IMR-90 (cell line): ENCODE measurements at regions not wholly inside any gene's neighbourhood (a gene's known extent, or its start where the extent isn't known, plus 50 kb on each side); places are given as distances from the start of the nearest gene placed in this dataset.

Source experiments
- ATAC-seq: fragments of 200-7000 bp; cut with Tn5 transposase; 2 replicates; pipeline ENCODE4 v1.9.1; 2020; ENCODE audit warnings: low read depth, mild to moderate bottlenecking, moderate library complexity
- BruUV-seq: library from RNA; stranded (reverse); fragments of 400-500 nt; replicated peaks from 2 replicates; lab custom pipeline; 2021; lab: Mats Ljungman, UMichigan
- CTCF ChIA-PET: fragments of 300-600 bp; formaldehyde crosslinking; extraction: SDS; loops from one replicate; lab custom pipeline; 2021; ENCODE audit warnings: antibody characterized with exemption; lab: Yijun Ruan, JAX
- POLR2A ChIA-PET: fragments of 300-600 bp; sonication (Branson Sonifier 250); formaldehyde crosslinking; loops from one replicate; lab custom pipeline; 2022; ENCODE audit warnings: antibody characterized with exemption; ENCODE audit not compliant: unreplicated experiment; lab: Charles Lee
- DNase-seq: peaks from one replicate; pipeline ENCODE4 v3.0.0; 2013
- H2AFZ ChIP-seq: replicated peaks from 2 replicates; pipeline ENCODE3; 2013; ENCODE audit warnings: low read length, mild to moderate bottlenecking; ENCODE audit not compliant: poor library complexity
- H2AK5ac ChIP-seq: 2 replicates; pipeline ENCODE4 v1.6.1; 2013; ENCODE audit warnings: low read depth, low read length, inconsistent platforms
- H2AK9ac ChIP-seq: replicated peaks from 2 replicates; pipeline ENCODE3; 2013; ENCODE audit warnings: mild to moderate bottlenecking, low read depth, low read length, moderate library complexity; ENCODE audit not compliant: poor library complexity
- H2BK120ac ChIP-seq: 2 replicates; pipeline ENCODE4 v1.6.1; 2013; ENCODE audit warnings: low read depth, low read length, inconsistent platforms
- H2BK15ac ChIP-seq: 3 replicates; pipeline ENCODE4 v1.6.1; 2013; ENCODE audit warnings: low read depth, low read length, inconsistent platforms
- H2BK20ac ChIP-seq: 2 replicates; pipeline ENCODE4 v1.6.1; 2013; ENCODE audit warnings: low read depth, mild to moderate bottlenecking, inconsistent platforms, low read length, moderate library complexity
- H2BK5ac ChIP-seq: 2 replicates; pipeline ENCODE4 v1.6.1; 2013; ENCODE audit warnings: mild to moderate bottlenecking, low read depth, low read length, inconsistent platforms; ENCODE audit not compliant: poor library complexity, severe bottlenecking
- H3K14ac ChIP-seq: replicated peaks from 2 replicates; pipeline ENCODE4 v1.6.1; 2013; ENCODE audit warnings: low read depth, low read length, inconsistent platforms
- H3K18ac ChIP-seq: 2 replicates; pipeline ENCODE4 v1.6.1; 2013; ENCODE audit warnings: low read depth, low read length, control low read depth
- H3K23ac ChIP-seq: 2 replicates; pipeline ENCODE4 v1.6.1; 2013; ENCODE audit warnings: low read depth, low read length, inconsistent platforms
- H3K27ac ChIP-seq: 2 replicates; pipeline ENCODE4 v1.5.1; 2013; ENCODE audit warnings: mild to moderate bottlenecking, control low read depth, low read length; ENCODE audit not compliant: insufficient read depth
- H3K27me3 ChIP-seq: 2 replicates; pipeline ENCODE4 v1.6.1; 2013; ENCODE audit warnings: low read length; ENCODE audit not compliant: control insufficient read depth, insufficient read depth
- H3K36me3 ChIP-seq: 2 replicates; pipeline ENCODE4 v1.6.1; 2013; ENCODE audit warnings: low read length, mixed read lengths; ENCODE audit not compliant: control insufficient read depth, insufficient read depth
- H3K4ac ChIP-seq: 2 replicates; pipeline ENCODE4 v1.6.1; 2013; ENCODE audit warnings: low read depth, low read length, inconsistent platforms
- H3K4me1 ChIP-seq: 2 replicates; pipeline ENCODE4 v1.6.1; 2013; ENCODE audit warnings: low read length, mixed read lengths; ENCODE audit not compliant: control insufficient read depth, insufficient read depth
- H3K4me2 ChIP-seq: 2 replicates; pipeline ENCODE4 v1.6.1; 2013; ENCODE audit warnings: low read depth, mild to moderate bottlenecking, control low read depth, low read length, moderate library complexity
- H3K4me3 ChIP-seq: 2 replicates; pipeline ENCODE4 v1.5.1; 2013; ENCODE audit warnings: low read depth, mild to moderate bottlenecking, control low read depth, low read length, moderate library complexity; ENCODE audit not compliant: insufficient read depth
- H3K56ac ChIP-seq: 2 replicates; pipeline ENCODE4 v1.6.1; 2013; ENCODE audit warnings: low read length, inconsistent platforms; ENCODE audit not compliant: insufficient read depth; ENCODE audit errors: extremely low read depth
- H3K79me1 ChIP-seq, 2 experiments: 2 replicates each; pipeline ENCODE4 v1.6.1; 2013; ENCODE audit warnings: low read length in 2 of 2, inconsistent platforms in 1 of 2, low read depth in 1 of 2
- H3K9ac ChIP-seq: 2 replicates; pipeline ENCODE4 v1.6.1; 2013; ENCODE audit warnings: low read depth, low read length, control low read depth
- H3K9me1 ChIP-seq: 2 replicates; pipeline ENCODE4 v1.6.1; 2013; ENCODE audit warnings: low read length, inconsistent platforms; ENCODE audit not compliant: insufficient read depth
- H3K9me3 ChIP-seq: 2 replicates; pipeline ENCODE4 v1.6.1; 2013; ENCODE audit warnings: low read length; ENCODE audit not compliant: control insufficient read depth, insufficient read depth
- H4K20me1 ChIP-seq: 2 replicates; pipeline ENCODE4 v1.6.1; 2013; ENCODE audit warnings: low read length, inconsistent platforms; ENCODE audit not compliant: insufficient read depth
- H4K5ac ChIP-seq: 2 replicates; pipeline ENCODE4 v1.6.1; 2013; ENCODE audit warnings: mild to moderate bottlenecking, low read depth, low read length, control low read depth
- H4K8ac ChIP-seq, 2 experiments: 2 replicates each; pipeline ENCODE4 v1.6.1; 2013; ENCODE audit warnings: low read depth in 2 of 2, low read length in 2 of 2, control low read depth in 1 of 2, inconsistent platforms in 1 of 2
- H4K91ac ChIP-seq: 2 replicates; pipeline ENCODE4 v1.6.1; 2013; ENCODE audit warnings: low read depth, low read length, inconsistent platforms; ENCODE audit not compliant: insufficient read depth
- BHLHE40 ChIP-seq: fragments of 150-350 bp; IDR thresholded peaks from 2 replicates; pipeline ENCODE4 v1.6.1; 2016; ENCODE audit warnings: mild to moderate bottlenecking, low read depth, low read length
- CEBPB ChIP-seq: IDR thresholded peaks from 2 replicates; pipeline ENCODE4 v1.6.1; 2012; ENCODE audit warnings: low read depth, low read length, improper control_type of control experiment
- FOS ChIP-seq: fragments of 150-350 bp; IDR thresholded peaks from 2 replicates; pipeline ENCODE4 v1.6.1; 2016; ENCODE audit warnings: low read depth, low read length
- MAFK ChIP-seq: IDR thresholded peaks from 2 replicates; pipeline ENCODE4 v1.6.1; 2012; ENCODE audit warnings: low read depth, low read length, improper control_type of control experiment
- MAZ ChIP-seq: IDR thresholded peaks from 2 replicates; pipeline ENCODE4 v1.6.1; 2012; ENCODE audit warnings: low read depth, mild to moderate bottlenecking, low read length, improper control_type of control experiment, moderate library complexity, borderline replicate concordance
- MXI1 ChIP-seq: IDR thresholded peaks from 2 replicates; pipeline ENCODE4 v1.6.1; 2012; ENCODE audit warnings: low read depth, mild to moderate bottlenecking, low read length, moderate library complexity, borderline replicate concordance
- NFE2L2 ChIP-seq: fragments of 150-350 bp; IDR thresholded peaks from 2 replicates; pipeline ENCODE4 v1.6.1; 2016; ENCODE audit warnings: low read depth, mild to moderate bottlenecking, low read length
- POLR2A ChIP-seq: IDR thresholded peaks from 2 replicates; pipeline ENCODE4 v1.6.1; 2012; ENCODE audit warnings: mild to moderate bottlenecking, low read depth, low read length
- RAD21 ChIP-seq: IDR thresholded peaks from 2 replicates; pipeline ENCODE4 v1.6.1; 2012; ENCODE audit warnings: low read length, improper control_type of control experiment
- RCOR1 ChIP-seq: IDR thresholded peaks from 2 replicates; pipeline ENCODE4 v1.6.1; 2012; ENCODE audit warnings: mild to moderate bottlenecking, low read length, improper control_type of control experiment; ENCODE audit not compliant: insufficient replicate concordance
- RFX5 ChIP-seq: IDR thresholded peaks from 2 replicates; pipeline ENCODE4 v1.8.0; 2012; ENCODE audit warnings: low read depth, mild to moderate bottlenecking, low read length, moderate library complexity
- SMC3 ChIP-seq: fragments of 150-350 bp; IDR thresholded peaks from 2 replicates; pipeline ENCODE4 v1.6.1; 2016; ENCODE audit warnings: low read depth, mild to moderate bottlenecking, antibody characterized with exemption, low read length, moderate library complexity
- WGBS, 2 experiments: methylation state at CpG; one replicate each; pipeline versions ENCODE4 v1.1.5 to v1.1.7; 2013; ENCODE audit warnings: missing lambda C conversion rate in 2 of 2; ENCODE audit not compliant: insufficient read length in 1 of 2; ENCODE audit errors: extremely low coverage in 2 of 2; 5-methylcytosine and 5-hydroxymethylcytosine counted together
- dilution Hi-C: fragments of 300-500 bp; cut with HindIII; formaldehyde crosslinking; loops from one replicate; pipeline ENCODE4 v1.14.3; 2018; ENCODE audit warnings: low sequenced_read_pairs; ENCODE audit not compliant: unreplicated experiment
- in situ Hi-C: fragments of 300-500 bp; cut with MboI; formaldehyde crosslinking; loops from 3 replicates; pipeline ENCODE4 v1.14.3; 2019; ENCODE audit warnings: low sequenced_read_pairs, inconsistent platforms, mixed read lengths
- intact Hi-C: fragments of 100-400 bp; cut with micrococcal nuclease; formaldehyde crosslinking; loops from 2 replicates; pipeline ENCODE4 v1.10.0; 2022
- TF ChIP-seq, protein P1 (sequence below): fragments of 150-350 bp; IDR thresholded peaks from 2 replicates; pipeline ENCODE4 v1.6.1; 2017; ENCODE audit warnings: mild to moderate bottlenecking, antibody characterized with exemption, low read length, low read depth
- TF ChIP-seq, protein P2 (sequence below): fragments of 150-350 bp; IDR thresholded peaks from 2 replicates; pipeline ENCODE4 v1.6.1; 2016; ENCODE audit warnings: low read depth, mild to moderate bottlenecking, low read length, moderate library complexity, borderline replicate concordance
- TF ChIP-seq, protein P3 (sequence below): conservative IDR thresholded peaks from 2 replicates; pipeline ENCODE4 v1.5.1; 2012; ENCODE audit warnings: mild to moderate bottlenecking, low read depth, low read length, improper control_type of control experiment

DNA sequence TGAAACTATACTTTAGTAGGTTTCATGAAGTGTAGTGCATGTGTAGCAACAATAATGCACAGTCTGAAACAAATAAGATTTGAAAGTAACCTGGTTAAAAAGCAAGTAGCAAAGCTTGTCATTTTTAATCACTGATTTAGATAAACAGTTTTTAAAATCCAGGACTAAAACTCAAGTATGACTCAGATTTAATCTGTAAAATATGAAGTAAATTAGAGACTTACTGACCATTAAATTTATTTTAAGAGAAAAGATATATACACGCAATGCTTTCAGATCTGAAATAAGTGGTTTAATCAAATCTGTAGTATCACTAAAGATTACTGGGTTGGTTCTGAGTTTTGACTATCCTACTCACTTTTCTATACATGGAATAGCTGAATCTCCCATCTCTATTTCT, 300.7 kb upstream of the RBMS3 start:
- ChIA-PET CTCF (no interaction called here), POLR2A (no interaction called here)
- no peak for TF ChIP-seq RAD21
- TF ChIP-seq RFX5 = no peak
- TF ChIP-seq MAFK = no peak
- no peak for TF ChIP-seq FOS
- no peak for TF ChIP-seq BHLHE40
- TF ChIP-seq, protein P1, sequence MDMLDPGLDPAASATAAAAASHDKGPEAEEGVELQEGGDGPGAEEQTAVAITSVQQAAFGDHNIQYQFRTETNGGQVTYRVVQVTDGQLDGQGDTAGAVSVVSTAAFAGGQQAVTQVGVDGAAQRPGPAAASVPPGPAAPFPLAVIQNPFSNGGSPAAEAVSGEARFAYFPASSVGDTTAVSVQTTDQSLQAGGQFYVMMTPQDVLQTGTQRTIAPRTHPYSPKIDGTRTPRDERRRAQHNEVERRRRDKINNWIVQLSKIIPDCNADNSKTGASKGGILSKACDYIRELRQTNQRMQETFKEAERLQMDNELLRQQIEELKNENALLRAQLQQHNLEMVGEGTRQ = no peak
- no peak for TF ChIP-seq SMC3
- no peak for TF ChIP-seq RCOR1
- TF ChIP-seq, protein P2, sequence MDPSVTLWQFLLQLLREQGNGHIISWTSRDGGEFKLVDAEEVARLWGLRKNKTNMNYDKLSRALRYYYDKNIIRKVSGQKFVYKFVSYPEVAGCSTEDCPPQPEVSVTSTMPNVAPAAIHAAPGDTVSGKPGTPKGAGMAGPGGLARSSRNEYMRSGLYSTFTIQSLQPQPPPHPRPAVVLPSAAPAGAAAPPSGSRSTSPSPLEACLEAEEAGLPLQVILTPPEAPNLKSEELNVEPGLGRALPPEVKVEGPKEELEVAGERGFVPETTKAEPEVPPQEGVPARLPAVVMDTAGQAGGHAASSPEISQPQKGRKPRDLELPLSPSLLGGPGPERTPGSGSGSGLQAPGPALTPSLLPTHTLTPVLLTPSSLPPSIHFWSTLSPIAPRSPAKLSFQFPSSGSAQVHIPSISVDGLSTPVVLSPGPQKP = no peak
- no peak for TF ChIP-seq MAZ
- TF ChIP-seq NFE2L2 = no peak
- TF ChIP-seq, protein P3, sequence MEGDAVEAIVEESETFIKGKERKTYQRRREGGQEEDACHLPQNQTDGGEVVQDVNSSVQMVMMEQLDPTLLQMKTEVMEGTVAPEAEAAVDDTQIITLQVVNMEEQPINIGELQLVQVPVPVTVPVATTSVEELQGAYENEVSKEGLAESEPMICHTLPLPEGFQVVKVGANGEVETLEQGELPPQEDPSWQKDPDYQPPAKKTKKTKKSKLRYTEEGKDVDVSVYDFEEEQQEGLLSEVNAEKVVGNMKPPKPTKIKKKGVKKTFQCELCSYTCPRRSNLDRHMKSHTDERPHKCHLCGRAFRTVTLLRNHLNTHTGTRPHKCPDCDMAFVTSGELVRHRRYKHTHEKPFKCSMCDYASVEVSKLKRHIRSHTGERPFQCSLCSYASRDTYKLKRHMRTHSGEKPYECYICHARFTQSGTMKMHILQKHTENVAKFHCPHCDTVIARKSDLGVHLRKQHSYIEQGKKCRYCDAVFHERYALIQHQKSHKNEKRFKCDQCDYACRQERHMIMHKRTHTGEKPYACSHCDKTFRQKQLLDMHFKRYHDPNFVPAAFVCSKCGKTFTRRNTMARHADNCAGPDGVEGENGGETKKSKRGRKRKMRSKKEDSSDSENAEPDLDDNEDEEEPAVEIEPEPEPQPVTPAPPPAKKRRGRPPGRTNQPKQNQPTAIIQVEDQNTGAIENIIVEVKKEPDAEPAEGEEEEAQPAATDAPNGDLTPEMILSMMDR = no peak
- no peak for TF ChIP-seq MXI1
- TF ChIP-seq POLR2A = no peak
- no peak for TF ChIP-seq CEBPB
- H3K9ac ChIP-seq = no peak overlapping the region
- H2AK9ac ChIP-seq = no peak overlapping the region
- H3K79me1 ChIP-seq = no peaks in the 10 kb centered on the region
- no peak overlapping the region for H3K18ac ChIP-seq
- H3K27me3 ChIP-seq = no peaks in the 10 kb centered on the region; the same call in 1 of the 2 replicates
- H3K4me3 ChIP-seq = no peak overlapping the region
- BruUV-seq = no TSS peak
- no peak overlapping the region for H2BK20ac ChIP-seq
- no peak overlapping the region for H3K4ac ChIP-seq
- H3K27ac ChIP-seq = no peak overlapping the region
- H2BK5ac ChIP-seq = no peak overlapping the region
- H2BK15ac ChIP-seq = no peak overlapping the region
- no peak overlapping the region for H2BK120ac ChIP-seq
- intact Hi-C loops (no loop called here), dilution Hi-C loops (no loop called here), in situ Hi-C loops (no loop called here)
- H4K8ac ChIP-seq = no peak overlapping the region
- DNase-seq (peak; percentile 2), ATAC-seq (no peak)
- H3K14ac ChIP-seq = no peak overlapping the region
- H3K4me1 ChIP-seq = no peaks in the 10 kb centered on the region
- H2AK5ac ChIP-seq = no peak overlapping the region
- H4K5ac ChIP-seq = no peak overlapping the region
- H4K20me1 ChIP-seq = no peaks in the 10 kb centered on the region
- no peaks in the 10 kb centered on the region for H3K9me1 ChIP-seq
- no peak overlapping the region for H3K56ac ChIP-seq
- H3K4me2 ChIP-seq = no peak overlapping the region
- no peaks in the 10 kb centered on the region for H3K9me3 ChIP-seq
- no CpG with 5 or more reads among the region's 1 CpG for WGBS, 2 experiments
- H3K36me3 ChIP-seq = no peaks in the 10 kb centered on the region
- H4K91ac ChIP-seq = no peak overlapping the region
- no peak overlapping the region for H3K23ac ChIP-seq
- no peak overlapping the region for H2AFZ ChIP-seq
